ENCODE measurements at regions not wholly inside any gene's neighbourhood (a gene's known extent, or its start where the extent isn't known, plus 50 kb on each side); places are given as distances from the start of the nearest gene placed in this dataset.

DNA sequence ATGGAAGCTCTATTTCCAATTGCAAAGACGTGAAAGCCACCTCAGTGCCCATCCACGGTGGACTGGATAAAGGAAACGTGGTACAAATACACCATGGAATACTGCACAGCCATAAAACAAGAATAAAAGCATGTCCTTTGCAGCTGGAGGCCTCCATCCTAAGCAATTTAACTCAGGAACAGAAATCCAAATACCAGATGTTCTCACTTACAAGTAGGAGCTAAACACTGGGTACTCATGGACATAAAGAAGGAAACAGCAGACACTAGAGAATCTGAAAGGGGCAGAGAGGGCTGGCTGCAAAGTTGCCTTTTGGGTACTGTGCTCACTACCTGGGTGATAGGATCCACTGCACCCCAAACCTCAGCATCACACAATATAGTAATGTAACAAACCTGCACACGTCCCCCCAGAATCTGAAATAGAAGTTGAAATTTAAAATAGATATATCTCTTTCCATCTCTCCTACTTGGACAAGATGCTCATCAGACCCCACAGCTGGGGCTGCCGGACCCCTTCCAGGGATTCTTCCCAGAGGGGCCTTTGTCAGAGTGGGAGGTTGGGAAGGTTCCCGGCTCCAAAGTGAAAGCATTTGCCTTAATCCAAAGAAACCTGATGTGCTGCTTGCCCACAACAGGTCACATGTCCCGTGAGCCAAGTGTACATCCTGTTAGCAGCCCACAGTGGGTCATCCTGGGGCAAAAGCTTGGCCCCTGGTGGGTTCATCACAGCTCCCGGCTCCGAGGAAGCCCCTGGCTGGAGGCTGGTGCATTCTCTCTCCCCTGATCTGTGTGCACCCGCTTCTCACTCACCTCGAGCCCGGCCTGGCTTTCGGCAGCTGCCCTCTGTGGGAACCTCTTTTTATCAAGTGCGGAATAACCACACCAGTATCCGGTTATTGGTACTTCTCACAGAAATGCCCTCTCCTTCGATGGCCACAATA lies 172.3 kb upstream of the PPP2R2D start:
- intact Hi-C loops (cut with micrococcal nuclease), result no loop called here
- no peaks in the 10 kb centered on the region for H3K79me2 ChIP-seq (ENCODE audit: low read length)
- H3K36me3 ChIP-seq (ENCODE audit: low read depth, low read length), result no peaks in the 10 kb centered on the region
- no peaks in the 10 kb centered on the region for H3K9me2 ChIP-seq (replicated peaks; ENCODE audit: low read length)
- H3K27me3 ChIP-seq (ENCODE audit: low read length), result no peaks in the 10 kb centered on the region
- no peak overlapping the region for H2AFZ ChIP-seq (ENCODE audit: low read length)
- no peaks in the 10 kb centered on the region for H3K9me3 ChIP-seq (ENCODE audit: low read length)
- H3K4me2 ChIP-seq (ENCODE audit: low read length), result no peak overlapping the region
- TF ChIP-seq, protein P1, sequence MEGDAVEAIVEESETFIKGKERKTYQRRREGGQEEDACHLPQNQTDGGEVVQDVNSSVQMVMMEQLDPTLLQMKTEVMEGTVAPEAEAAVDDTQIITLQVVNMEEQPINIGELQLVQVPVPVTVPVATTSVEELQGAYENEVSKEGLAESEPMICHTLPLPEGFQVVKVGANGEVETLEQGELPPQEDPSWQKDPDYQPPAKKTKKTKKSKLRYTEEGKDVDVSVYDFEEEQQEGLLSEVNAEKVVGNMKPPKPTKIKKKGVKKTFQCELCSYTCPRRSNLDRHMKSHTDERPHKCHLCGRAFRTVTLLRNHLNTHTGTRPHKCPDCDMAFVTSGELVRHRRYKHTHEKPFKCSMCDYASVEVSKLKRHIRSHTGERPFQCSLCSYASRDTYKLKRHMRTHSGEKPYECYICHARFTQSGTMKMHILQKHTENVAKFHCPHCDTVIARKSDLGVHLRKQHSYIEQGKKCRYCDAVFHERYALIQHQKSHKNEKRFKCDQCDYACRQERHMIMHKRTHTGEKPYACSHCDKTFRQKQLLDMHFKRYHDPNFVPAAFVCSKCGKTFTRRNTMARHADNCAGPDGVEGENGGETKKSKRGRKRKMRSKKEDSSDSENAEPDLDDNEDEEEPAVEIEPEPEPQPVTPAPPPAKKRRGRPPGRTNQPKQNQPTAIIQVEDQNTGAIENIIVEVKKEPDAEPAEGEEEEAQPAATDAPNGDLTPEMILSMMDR (conservative IDR thresholded peaks at IDR 0.05; ENCODE audit: low read depth, low read length), result no peak
- TF ChIP-seq EZH2phosphoT487 (IDR thresholded peaks at IDR 0.05; ENCODE audit: borderline replicate concordance, low read length) (no peak), EZH2 (IDR thresholded peaks at IDR 0.05; ENCODE audit: low read length, unreplicated experiment) (no peak)
- no peaks in the 10 kb centered on the region for H3F3A ChIP-seq (ENCODE audit: low read length, unreplicated experiment)
- ChIA-PET POLR2A (ENCODE audit: unreplicated experiment) (no interaction called here), CTCF (no interaction called here)
- no peak overlapping the region for H3K4me3 ChIP-seq (ENCODE audit: low read length)
- DNase-seq (no peak), ATAC-seq (no peak)
- no TSS peak for BruUV-seq (replicated peaks)
- H3K4me1 ChIP-seq (ENCODE audit: insufficient read depth, low read length), result no peaks in the 10 kb centered on the region
- H4K20me1 ChIP-seq (ENCODE audit: low read length), result no peaks in the 10 kb centered on the region
- H3K27ac ChIP-seq (ENCODE audit: low read length), result no peak overlapping the region
- H3K9ac ChIP-seq (ENCODE audit: low read length), result no peak overlapping the region

DNA sequence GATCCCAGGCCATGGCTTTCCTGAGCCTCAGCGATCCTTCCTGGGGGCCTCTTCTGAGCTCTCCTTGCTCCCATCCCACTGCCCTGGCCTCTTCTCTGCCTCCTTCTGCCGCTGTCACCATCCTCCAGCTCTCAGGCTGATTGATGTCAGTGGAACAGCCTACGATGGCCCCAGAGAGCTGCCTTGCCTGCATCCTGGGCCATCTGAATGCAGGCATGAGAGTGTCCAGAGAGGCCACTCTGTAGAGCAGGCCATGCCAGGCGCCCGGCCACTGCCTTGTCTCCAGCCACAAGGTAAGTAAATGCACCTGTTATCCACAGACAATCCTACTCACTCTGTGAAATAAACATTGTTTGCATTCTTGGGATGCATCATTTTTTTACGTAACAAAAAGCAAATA lies 171.4 kb upstream of the PPP2R2D start:
- Histone ChIP-seq H3K36me3 (ENCODE audit: low read depth, low read length) (no peaks in the 10 kb centered on the region), H3K9me2 (replicated peaks; ENCODE audit: low read length) (no peaks in the 10 kb centered on the region), H3K79me2 (ENCODE audit: low read length) (no peaks in the 10 kb centered on the region), H3K9ac (ENCODE audit: low read length) (no peak overlapping the region), H3K27ac (ENCODE audit: low read length) (no peak overlapping the region), H2AFZ (ENCODE audit: low read length) (no peak overlapping the region), H3K4me2 (ENCODE audit: low read length) (no peak overlapping the region), H3K9me3 (ENCODE audit: low read length) (no peaks in the 10 kb centered on the region), H3K4me3 (ENCODE audit: low read length) (no peak overlapping the region), H3F3A (ENCODE audit: low read length, unreplicated experiment) (no peaks in the 10 kb centered on the region), H3K4me1 (ENCODE audit: insufficient read depth, low read length) (no peaks in the 10 kb centered on the region), H4K20me1 (ENCODE audit: low read length) (no peaks in the 10 kb centered on the region), H3K27me3 (ENCODE audit: low read length) (no peaks in the 10 kb centered on the region)
- CTCF ChIA-PET, result no interaction called here
- TF ChIP-seq EZH2 (IDR thresholded peaks at IDR 0.05; ENCODE audit: low read length, unreplicated experiment) (no peak), EZH2phosphoT487 (IDR thresholded peaks at IDR 0.05; ENCODE audit: borderline replicate concordance, low read length) (no peak)
- TF ChIP-seq, protein P1 (conservative IDR thresholded peaks at IDR 0.05; ENCODE audit: low read depth, low read length), result no peak
- ATAC-seq, result no peak
- no peak for DNase-seq
- intact Hi-C loops (cut with micrococcal nuclease), result no loop called here
- BruUV-seq (replicated peaks), result no TSS peak
- POLR2A ChIA-PET (ENCODE audit: unreplicated experiment), result no interaction called here
